ENCODE measurements at regions not wholly inside any gene's neighbourhood (a gene's known extent, or its start where the extent isn't known, plus 50 kb on each side); places are given as distances from the start of the nearest gene placed in this dataset.

DNA sequence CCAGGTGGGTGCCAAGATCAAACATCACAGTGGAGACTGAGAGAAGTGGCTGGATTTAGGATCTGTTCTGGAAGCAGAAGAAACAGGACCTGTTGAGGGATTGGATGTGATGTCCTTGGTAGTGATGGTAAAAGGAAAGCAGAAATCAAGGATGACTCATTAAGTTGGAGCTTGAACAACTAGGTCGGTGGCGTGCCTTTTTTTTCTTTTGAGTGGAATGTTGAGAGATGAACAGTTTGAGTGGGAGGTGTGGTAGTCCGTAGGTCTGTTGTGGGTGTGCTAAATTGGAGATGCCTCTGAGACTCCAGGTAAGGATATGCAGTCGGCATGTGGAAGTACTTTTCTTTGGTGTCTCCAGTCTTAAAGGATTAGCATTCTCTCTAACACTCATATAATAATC, 92.1 kb upstream of the IL12B start:
- no peak for DNase-seq (ENCODE audit: low spot score)

DNA sequence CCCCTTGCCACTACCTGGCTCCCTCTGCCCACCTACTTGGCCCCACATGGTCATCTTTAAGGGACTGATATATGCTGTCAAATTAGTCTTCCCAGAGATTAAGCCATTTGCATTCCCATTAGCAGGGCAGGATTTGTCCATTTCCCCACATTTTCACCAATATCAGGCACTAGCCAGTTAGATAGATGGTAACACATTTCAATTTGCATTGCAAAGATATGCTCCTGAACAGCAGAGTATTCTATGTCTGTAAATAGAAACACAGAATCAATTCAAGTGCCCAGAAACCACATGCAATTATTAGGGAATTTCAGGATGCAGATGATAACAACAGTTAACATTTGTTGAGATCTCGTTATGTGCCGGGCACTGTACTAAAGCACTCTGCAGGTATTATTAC, 92.6 kb upstream of the IL12B start:
- no peak for DNase-seq (ENCODE audit: low spot score)

DNA sequence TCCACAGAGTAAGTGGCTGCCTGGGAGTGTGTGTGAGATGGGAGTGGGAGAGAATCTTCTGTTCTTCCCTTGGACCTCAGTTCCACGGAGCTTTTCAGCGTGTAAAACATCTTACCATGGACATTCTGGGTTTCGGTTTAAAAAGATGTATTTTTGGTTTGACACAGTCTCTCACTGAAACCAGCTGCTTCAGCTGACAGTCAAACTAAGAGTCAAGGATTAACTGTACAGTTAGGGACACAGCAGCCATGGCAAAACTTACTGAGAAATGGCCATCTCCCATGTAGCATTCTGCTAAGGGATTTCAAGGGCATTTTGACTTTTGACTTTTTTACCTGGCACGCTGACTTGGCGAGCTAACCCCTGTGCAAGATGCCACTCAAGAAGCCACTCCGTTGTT, 93.8 kb upstream of the IL12B start:
- DNase-seq (ENCODE audit: low spot score) = no peak

DNA sequence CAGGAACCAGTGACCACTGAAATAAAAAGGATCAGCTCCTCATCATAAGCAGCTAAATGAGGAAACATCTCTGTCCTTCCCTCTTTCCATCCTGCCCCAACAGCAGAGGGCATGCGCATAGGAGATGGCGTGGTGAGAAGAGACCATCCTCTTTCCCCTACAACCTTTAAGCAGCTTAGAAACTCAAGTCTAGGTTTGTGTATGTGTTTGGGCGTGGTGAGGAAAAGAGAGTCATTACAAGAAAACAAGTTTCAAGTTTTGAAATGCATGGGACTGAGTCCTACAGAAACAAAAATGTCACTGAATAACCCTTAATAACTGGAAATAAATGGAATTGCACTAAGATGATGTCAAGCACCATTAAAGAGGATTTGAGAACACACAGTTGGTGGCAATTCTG, 96.4 kb upstream of the IL12B start:
- DNase-seq (ENCODE audit: low spot score) = no peak

DNA sequence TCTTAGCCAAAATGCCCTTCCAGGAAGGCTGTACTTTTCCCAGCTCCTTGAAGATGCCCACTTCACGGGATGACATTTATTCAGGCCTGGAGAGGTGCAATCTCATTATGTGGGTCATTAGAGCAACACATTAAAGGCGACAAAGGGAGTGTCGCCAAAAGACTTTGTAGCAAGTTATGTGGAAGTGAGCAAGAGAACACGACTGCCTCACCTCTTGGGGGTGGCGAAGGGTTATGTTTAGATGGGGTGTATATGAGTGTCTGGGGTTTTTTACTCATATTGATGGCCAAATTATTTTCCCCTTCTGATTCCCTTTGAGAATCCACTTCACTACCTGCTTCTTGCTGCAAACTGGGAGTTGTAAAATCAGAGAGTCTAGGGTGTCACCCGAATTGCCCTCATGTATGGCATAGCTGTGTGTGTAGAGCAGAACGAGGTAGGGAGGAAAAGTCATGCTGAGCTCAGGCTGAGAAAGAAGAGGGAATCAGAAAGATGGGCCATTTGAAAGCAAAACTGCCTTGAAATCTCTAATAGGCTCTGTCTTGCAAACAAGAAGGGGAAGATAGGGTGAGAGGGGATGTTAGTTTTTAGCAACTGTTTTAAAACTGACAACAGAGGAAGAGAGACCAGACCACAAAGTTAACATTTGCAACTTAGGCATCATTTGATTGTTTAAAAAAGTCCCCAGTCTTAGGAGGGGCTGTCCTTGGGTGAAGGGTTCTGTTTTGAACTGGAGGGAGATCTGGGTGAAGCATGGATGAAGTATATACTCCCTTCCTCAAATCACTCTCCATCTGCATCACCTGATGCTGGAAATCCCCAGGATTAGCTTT, 97.1 kb upstream of the IL12B start:
- no peak for DNase-seq (ENCODE audit: low spot score)

DNA sequence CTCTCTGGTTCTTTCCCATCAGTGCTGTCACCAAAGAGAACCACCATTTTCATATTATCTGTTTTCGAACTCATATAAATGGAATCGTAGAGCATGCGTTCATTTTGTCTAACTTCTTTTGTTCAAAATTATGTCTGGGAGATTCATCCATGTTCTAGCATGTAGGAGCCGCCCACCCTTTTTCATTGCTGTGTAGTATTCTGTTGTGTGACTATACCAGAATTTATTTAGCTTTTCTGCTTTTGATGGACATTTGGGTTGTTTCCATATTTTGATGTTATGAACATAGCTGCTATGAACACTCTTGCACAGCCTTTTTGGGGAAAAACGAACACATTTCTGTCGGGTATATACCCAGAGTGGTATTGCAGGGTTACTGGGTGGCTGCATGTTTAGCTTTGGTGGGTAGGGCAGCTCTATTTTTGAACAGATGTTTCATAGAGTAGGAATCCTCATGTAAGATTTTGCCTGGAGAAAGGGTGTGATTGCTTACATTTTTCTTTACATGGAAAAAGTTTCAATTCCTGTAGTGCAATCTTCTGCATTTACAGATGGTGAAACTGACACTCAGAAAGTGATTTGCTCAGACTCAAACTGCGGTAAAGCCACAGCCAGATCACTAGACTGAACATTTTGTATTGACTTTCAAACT, 100.2 kb upstream of the IL12B start:
- DNase-seq (ENCODE audit: low spot score) = no peak

DNA sequence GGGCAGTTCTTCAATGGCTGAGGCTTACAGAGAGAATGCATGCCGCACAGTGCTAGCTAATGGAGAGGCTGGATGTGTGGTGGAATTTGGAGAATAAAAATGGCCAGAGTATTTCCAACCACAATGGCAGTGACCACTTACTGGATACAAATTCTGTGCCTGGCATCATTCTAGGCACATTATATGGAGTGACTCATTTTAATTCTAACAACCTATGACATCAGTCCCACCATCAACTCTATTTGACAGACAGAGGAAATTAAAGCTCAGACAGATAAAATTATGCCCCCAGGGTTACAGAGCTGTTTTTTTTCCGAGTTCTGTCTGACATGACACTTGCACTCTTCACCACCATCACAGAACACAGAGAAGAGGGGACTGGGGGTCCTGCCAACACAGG, 105.6 kb upstream of the IL12B start:
- DNase-seq (ENCODE audit: low spot score) = no peak

DNA sequence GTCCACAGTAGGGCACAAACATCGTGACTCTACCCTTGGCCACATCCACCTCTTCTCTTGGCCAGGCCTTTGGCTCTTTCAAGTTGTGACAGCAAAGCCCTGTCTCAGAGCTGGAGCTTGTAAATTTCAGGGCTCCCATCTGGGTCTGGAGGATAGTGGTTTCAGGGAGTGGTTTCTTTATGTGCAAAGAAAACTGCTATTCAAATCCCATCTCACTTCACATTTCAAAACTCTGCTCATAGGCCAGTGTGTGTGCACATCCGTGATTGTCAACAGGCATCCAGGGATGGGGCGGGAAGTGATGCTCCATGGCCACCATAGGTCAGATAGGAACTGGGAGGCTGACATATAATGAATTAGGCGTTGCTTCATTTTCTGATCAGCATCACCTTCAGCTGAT, 107.8 kb upstream of the IL12B start:
- no peak for DNase-seq (ENCODE audit: low spot score)

DNA sequence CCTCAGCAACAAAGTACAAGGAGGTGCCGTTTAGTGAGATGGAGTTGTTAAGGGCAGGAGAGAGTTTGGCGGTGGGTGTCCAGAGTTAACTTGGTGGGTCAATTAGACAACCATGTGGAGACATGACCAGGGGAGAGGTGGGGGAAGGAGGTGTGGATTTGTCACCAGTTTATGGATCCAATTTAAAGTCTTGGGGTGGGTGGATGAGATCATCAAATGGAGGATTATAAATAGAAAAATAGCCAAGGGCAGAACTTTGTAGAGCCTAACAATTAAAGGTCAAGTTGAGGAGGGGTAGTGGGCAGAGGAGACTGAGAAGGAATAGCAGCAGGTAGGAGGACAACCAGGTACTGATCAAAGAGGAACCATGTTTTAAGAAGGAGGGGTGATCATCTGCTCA, 108.7 kb upstream of the IL12B start:
- no peak for DNase-seq (ENCODE audit: low spot score)

DNA sequence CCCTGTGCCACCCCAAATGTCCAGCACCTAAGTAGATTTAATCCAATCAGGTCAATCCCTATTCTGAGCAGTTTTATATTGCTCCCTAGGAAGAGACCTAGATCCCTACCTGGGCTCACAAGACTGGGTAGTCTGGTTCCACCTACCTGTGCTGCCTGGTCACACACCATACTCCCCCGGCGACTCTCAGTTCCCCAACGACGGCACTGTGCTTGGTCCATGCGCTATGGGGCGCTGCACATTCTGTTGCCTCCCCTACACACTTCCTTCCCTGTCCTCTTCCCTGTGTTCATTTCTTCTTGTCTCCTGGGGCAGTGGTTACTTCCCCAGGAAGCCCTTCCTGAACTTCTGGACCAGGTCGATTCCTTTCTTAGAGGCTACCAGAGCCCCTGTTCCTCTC, 109.9 kb upstream of the IL12B start:
- DNase-seq (ENCODE audit: low spot score) = no peak

DNA sequence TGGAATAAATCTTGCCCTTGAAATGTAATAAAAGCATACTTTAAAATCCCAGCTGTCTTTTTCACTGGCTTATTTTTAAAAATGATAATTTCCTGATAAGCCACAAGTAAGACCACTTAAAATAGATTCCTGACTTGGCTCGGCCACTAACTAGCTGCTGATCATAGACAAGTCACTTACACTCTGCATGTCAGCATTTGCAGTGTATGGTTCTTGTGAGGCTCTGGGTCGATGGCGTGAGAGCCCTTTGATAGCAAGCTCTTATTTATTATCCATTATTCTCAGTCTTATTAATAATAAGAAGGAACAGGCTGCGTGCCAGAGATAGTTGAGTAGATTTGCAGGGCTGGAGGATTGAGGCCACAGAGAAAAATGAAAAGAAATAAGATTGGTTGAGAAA, 110.7 kb upstream of the IL12B start:
- no peak for DNase-seq (ENCODE audit: low spot score)

DNA sequence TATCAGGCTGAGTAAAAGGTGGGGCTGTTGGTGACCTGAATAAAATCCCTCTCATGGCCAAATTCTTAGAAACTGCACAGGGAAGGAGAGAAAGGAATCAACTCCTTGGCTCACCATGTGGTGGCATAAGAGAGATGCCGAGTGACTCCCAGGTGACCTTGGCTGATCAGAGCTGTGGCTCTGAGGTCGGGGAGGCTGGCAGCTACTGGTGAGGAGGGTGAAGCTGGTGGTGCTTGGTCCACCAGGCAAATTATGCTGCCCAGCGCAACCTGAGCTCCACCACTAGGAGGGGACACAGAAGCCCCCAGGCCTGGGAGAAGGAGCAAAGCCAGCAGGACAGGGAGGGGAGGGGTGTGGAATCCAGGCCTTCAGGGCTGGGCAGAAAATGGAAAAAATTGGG, 111.2 kb upstream of the IL12B start:
- DNase-seq (ENCODE audit: low spot score) = peak; percentile 67

DNA sequence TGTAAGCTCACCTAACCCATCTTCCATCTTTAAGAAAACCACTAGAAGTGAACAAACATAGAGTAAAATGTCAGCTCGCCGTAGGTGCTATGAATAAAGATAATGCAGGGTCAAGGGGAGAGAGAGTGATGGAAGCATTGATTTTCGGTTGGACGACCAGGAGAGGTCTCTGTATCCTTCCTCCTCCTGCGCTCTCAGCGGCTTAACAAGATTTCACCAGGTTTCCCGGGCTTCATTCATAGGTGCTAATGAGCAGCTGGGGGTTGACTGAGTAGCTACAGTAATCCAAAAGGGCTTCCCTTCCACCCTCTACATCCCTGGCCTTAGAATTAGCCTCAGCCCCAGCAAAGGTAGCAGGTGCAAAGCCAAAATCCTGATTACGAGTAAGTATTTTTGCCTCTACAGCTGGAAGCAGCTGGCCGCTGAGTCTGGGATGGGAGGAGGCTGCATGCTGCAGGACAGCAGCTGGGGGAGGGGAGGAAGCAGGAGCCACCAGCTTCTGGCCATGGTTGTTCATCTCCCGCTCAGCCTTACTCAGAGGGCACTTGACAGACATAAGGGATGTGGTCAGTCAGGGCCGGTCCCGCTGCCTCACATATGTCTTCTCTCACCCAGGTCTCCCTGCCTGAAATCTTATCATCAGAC, 112.0 kb upstream of the IL12B start:
- DNase-seq (ENCODE audit: low spot score) = peak; percentile 50

DNA sequence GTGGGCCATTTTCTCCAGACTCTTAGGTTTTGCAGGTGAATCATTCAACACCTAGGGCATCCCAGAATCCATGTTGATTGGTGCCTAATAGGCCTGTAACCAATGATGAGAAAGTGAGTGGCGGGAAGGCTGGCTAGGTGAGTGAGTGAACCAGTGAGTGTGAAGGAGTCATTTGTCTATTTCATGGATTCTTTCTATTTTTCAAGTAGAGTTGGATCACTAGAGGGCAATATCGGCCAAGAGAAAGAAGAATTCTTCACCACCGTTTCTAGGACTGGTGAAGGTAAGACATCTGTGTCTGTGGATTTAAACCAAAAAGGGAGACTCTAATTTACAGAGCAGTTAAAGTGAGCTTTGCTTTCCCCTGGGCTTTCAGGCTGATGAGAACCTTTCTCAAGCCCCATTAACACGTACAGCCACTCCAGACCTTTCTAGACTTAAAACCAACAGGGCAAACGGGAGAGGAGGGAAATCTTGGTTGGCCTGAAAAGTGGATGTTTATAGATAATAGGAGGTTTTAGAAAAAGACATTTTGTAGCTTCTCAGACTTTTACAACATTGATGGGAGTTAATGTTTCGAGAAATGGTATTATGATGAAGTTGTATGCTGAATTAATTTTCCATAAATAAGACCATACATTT, 114.3 kb upstream of the IL12B start:
- DNase-seq (ENCODE audit: low spot score) = peak; percentile 59

DNA sequence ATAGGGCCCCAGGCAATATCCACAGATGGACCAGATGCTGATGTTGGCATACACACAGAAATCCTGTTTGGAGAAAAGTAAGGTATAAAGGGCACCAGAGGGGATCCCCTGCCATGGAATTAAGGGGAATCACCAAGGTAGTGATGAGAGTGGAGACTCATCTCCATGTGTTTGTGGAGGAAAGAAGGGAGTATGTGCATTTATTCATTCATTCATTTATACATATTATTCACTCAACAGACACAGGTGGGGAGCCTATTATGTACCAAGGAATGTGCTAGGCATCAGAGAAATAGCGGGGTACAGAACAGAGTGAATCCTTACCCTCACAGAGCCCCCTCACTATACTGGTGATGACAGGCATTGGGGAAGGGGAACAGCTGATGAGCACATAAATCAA, 116.8 kb upstream of the IL12B start:
- DNase-seq (ENCODE audit: low spot score) = no peak

DNA sequence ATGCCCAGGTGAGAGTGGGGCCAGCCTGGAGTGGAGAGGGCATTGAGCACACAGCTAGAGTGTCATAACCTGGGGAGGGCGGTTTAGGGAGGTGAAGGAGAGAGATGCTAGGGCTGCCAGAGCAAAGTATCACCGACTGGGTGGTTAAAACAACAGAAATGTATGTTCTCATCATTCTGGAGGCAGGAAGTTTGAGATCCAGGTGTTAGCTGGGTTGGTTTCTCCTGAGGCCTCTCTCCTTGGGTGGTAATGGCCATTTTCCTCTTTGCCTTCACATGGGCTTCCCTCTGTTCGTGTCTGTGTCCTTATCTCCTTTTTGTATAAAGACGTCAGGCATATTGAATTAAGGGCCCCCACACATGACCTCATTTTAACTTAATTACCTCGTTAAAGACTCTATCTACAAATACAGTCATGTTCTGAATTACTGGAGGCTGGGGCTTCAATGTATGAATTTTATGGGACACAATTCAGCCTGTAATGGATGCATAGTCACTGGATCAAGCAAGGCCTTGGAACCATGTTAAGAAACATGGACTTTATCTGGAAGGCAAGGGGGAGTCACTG, 118.6 kb upstream of the IL12B start:
- no peak for DNase-seq (ENCODE audit: low spot score)

DNA sequence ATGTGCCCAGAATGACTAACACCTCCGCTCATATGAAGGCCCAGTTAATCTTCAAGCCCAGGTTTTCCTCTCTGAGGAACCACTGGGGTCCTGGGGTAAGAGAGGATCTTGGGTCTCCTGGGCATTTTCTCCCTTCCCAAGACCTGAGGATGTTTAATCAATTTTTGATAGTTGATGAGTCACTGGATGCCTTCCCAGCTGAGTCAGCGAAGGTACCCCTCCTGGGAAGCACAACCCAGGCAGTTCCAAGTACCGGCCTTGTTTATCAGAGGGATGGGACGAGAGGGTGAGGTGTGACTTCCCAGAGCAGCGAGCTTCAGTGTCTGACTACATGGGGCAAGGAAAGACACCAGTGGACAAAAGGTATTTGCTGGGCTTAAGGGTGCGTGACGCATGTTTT, 119.6 kb upstream of the IL12B start:
- DNase-seq (ENCODE audit: low spot score) = peak; percentile 17

DNA sequence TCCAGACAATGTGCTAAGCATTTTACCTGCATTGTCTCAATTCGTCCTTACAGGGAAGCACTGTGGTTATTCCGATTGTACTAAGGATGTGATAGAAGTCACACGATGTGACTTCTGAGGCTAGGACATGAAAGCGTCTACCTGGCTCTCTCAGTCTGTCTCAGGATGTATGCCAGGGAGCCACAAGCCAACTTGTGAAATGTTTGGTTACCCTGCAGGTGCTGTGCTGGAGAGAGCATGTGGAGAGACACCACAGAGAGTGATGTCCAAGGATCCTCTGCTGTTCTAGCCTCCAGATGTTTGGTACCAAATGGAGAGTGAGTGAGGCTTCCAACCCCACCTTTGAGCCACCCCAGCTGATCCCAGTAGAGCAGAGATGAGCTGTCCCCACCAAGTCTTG, 120.1 kb upstream of the IL12B start:
- DNase-seq (ENCODE audit: low spot score) = no peak

DNA sequence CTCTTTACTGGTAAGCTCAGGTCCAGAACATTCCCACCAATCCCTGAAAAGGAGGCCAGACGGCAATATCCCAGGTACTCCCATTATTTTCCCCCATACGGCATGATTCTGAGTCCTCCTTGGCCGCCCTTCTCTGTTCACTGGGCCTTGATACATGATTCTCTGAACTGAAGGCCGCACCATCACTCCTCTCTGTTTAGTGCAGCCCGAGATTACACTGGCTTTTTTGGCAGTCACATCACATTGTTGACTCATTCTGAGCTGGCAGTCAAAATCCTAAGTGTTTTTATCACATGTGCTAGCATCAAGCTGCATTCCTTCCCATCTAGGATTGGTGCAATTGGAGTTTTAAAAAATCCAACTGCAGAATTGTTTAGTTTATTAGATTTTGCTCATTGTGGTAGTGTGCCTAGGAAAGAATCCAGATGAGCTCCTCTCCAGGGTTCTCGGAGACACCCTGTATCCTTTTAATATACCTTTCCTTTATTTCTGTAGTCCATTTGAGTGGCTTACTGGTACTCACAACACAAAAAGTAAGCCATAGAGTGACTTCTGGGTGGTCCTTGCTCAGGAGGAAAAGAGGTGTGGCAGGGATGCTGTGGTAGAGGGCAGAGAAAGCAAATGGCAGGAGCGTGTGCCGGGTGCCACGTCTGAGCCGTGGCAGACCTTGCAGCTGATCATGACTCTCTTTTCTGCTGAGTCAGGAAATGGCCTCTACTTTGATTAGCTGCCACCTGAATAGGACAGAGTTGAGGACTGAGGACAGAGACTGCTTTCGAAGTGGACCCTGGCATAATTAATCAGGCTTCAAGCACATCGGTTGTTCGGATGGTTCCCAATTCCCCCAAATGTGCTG, 121.1 kb upstream of the IL12B start:
- DNase-seq (ENCODE audit: low spot score) = no peak

DNA sequence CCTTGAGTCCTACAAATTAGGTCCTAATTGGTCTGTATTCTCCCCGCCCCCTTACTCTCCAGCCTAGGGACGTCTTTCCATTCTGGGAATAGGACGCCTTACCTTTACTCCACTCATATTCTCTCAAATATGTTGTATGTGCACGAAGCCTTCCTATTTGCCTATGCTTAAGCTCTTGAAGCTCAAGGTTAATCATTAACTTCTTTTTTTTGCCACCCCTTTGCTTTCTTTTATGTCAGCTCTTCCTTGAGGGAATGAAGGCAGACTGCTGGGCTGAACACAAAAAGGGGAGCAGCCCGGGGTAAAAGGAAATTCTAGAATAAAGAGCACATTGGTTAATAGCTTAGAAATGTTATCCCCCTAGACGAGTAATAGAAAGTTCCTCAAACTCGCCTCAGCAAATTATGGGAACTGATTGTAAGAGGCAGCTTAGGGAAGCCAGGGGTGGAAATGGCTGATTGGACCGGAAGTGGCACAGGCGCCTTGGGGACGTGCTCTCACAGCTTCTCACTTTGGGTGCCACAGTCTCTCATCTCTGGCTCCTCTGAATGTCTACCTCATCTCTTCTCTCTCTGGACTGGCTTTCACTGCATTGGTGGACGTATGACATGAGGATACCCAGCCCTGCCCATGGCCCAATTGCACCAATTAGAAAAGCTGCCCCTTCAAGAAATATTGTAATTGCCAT, 122.3 kb upstream of the IL12B start:
- no peak for DNase-seq (ENCODE audit: low spot score)

DNA sequence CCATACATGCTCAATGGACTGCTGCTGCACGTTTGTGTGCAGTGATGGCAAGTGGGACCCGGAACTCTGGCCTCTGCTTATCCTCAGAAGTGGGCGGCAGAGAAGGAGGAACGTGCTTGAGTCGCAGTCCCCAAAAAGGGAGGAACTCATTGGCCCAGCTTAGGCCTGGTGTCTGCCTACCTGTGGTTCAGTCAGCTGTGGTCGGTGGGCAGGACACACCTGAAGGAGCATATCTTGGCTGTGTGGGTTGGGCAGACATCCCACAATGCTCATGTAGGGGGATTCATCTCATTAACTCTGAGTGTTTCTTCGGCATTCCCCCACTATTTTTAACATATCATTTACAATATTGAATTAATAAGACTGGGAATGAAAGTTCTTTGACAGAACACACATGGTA, 122.9 kb upstream of the IL12B start:
- DNase-seq (ENCODE audit: low spot score) = no peak

Measured in iPS-NIHi11 (cell line).